ENCODE measurements at regions not wholly inside any gene's neighbourhood (a gene's known extent, or its start where the extent isn't known, plus 50 kb on each side); places are given as distances from the start of the nearest gene placed in this dataset.

GRCh38 chr3:57009802-57010201 is 50.7 kb upstream of the SPATA12 start:
- H3K4me3 ChIP-seq = no peak overlapping the region
- no peak overlapping the region for H3K27ac ChIP-seq
- no peak for ATAC-seq
- no peak for TF ChIP-seq CTCF (IDR thresholded peaks at IDR 0.05)
- intact Hi-C loops (cut with DNase I) = no loop called here
- H3K36me3 ChIP-seq = no peaks in the 10 kb centered on the region
- H3K9me3 ChIP-seq = no peaks in the 10 kb centered on the region
- no peak for DNase-seq
- no peaks in the 10 kb centered on the region for H3K27me3 ChIP-seq
- peaks cover 16% of the 10 kb centered on the region for H3K4me1 ChIP-seq

DNA sequence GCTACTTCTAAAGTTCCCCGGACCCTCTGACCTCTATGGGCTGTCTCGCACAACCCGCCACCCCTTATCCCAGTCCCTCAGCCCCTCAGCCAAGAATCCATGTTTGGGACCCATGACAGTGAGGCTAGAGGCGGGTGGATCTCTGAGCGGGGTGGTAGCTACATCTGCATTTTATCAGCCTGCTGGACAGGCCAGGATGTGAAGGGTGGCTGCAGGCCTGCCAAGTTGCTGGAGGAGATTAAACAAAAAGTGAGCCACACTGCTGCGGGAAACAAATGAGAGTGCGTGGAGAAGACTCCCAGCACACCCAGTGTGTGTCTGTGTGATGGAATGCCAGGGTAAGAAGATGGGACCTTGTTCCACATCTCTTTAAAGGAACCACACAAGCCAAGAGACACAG is 51.1 kb upstream of the SPATA12 start:
- H3K4me1 ChIP-seq = peaks cover 16% of the 10 kb centered on the region
- TF ChIP-seq CTCF (IDR thresholded peaks at IDR 0.05) = no peak
- ATAC-seq (no peak), DNase-seq (no peak)
- H3K4me3 ChIP-seq = no peak overlapping the region
- H3K36me3 ChIP-seq = no peaks in the 10 kb centered on the region
- no peaks in the 10 kb centered on the region for H3K27me3 ChIP-seq
- H3K9me3 ChIP-seq = no peaks in the 10 kb centered on the region
- H3K27ac ChIP-seq = no peak overlapping the region
- intact Hi-C loops (cut with DNase I) = no loop called here

- H3K27me3 ChIP-seq = no peaks in the 10 kb centered on the region
- DNase-seq (peak; percentile 72), ATAC-seq (peak; percentile 74)
- no peak for TF ChIP-seq CTCF (IDR thresholded peaks at IDR 0.05)
- intact Hi-C loops (cut with DNase I) = no loop called here
- H3K36me3 ChIP-seq = no peaks in the 10 kb centered on the region
- H3K4me1 ChIP-seq = peaks cover 16% of the 10 kb centered on the region
- no peak overlapping the region for H3K4me3 ChIP-seq
- H3K27ac ChIP-seq = peak overlapping the region; percentile 37
- no peaks in the 10 kb centered on the region for H3K9me3 ChIP-seq
Observed at GRCh38 chr3:57007521-57008460, 52.7 kb upstream of the SPATA12 start.

GRCh38 chr3:57006949-57007419 is 53.5 kb upstream of the SPATA12 start:
- intact Hi-C loops (cut with DNase I) = no loop called here
- peaks cover 16% of the 10 kb centered on the region for H3K4me1 ChIP-seq
- peak overlapping the region; percentile 37 for H3K27ac ChIP-seq
- H3K9me3 ChIP-seq = no peaks in the 10 kb centered on the region
- no peak for TF ChIP-seq CTCF (IDR thresholded peaks at IDR 0.05)
- no peaks in the 10 kb centered on the region for H3K36me3 ChIP-seq
- H3K4me3 ChIP-seq = no peak overlapping the region
- H3K27me3 ChIP-seq = no peaks in the 10 kb centered on the region
- peak; percentile 58 for ATAC-seq
- DNase-seq = no peak

- intact Hi-C loops (cut with DNase I) = no loop called here
- H3K27me3 ChIP-seq = no peaks in the 10 kb centered on the region
- no peak overlapping the region for H3K27ac ChIP-seq
- no peaks in the 10 kb centered on the region for H3K9me3 ChIP-seq
- no peak for DNase-seq
- no peak overlapping the region for H3K4me3 ChIP-seq
- H3K36me3 ChIP-seq = no peaks in the 10 kb centered on the region
- ATAC-seq = no peak
- no peak for TF ChIP-seq CTCF (IDR thresholded peaks at IDR 0.05)
- H3K4me1 ChIP-seq = peaks cover 16% of the 10 kb centered on the region
Observed at GRCh38 chr3:57006179-57006657, 54.2 kb upstream of the SPATA12 start.
